K562 (cell line): ENCODE measurements at regions not wholly inside any gene's neighbourhood (a gene's known extent, or its start where the extent isn't known, plus 50 kb on each side); places are given as distances from the start of the nearest gene placed in this dataset.

Source experiments
- ATAC-seq: fragments of 200-7000 bp; cut with Tn5 transposase; 3 replicates; pipeline ENCODE4 v1.9.1; 2020; ENCODE audit warnings: moderate library complexity
- BruUV-seq: library from RNA; stranded (reverse); fragments of 400-500 nt; replicated peaks from 2 replicates; lab custom pipeline; 2021; lab: Mats Ljungman, UMichigan
- CTCF ChIA-PET: fragments of 300-600 bp; formaldehyde crosslinking; extraction: SDS; loops from one replicate; lab custom pipeline; 2021; ENCODE audit warnings: low intra/inter-chr PET ratio; lab: Yijun Ruan, JAX
- POLR2A ChIA-PET: fragments of 300-600, 350-650 bp; sonication (Branson Sonifier 250); formaldehyde crosslinking; extraction: SDS; loops from one replicate; lab custom pipeline; 2021; ENCODE audit warnings: antibody characterized with exemption, inconsistent platforms; lab: Yijun Ruan, JAX
- DNase-seq, 4 experiments: peaks; one replicate each; pipeline versions ENCODE4 v3.0.0 to v3.0.0-alpha.2; 2011 to 2018; ENCODE audit warnings: low spot score in 3 of 4, mixed read lengths in 3 of 4; ENCODE audit errors: extremely low read depth in 1 of 4
- FAIRE-seq: peaks from 2 replicates; lab custom pipeline; 2011; peaks lifted over from hg19 to GRCh38; lab: Jason Lieb, UNC
- H2AFZ ChIP-seq: 2 replicates; pipeline ENCODE4 v1.6.0; 2011; ENCODE audit warnings: low read depth, low read length, control low read depth, inconsistent platforms
- H3K27ac ChIP-seq: fragments of 200-600 bp; 3 replicates; pipeline ENCODE4 v1.8.0; 2011; ENCODE audit warnings: low read depth, mild to moderate bottlenecking, control low read depth, inconsistent platforms, low read length, moderate library complexity, mixed read lengths; ENCODE audit errors: extremely low read depth
- H3K27me3 ChIP-seq, 2 experiments: fragments of 300-600 bp in 1 of 2; 2 replicates in 1 of 2; 3 replicates in 1 of 2; pipeline versions ENCODE4 v1.6.0 to v1.8.0; 2011; ENCODE audit warnings: inconsistent platforms in 2 of 2, low read length in 2 of 2, mild to moderate bottlenecking in 1 of 2, mixed read lengths in 1 of 2, moderate library complexity in 1 of 2; ENCODE audit not compliant: control insufficient read depth in 2 of 2, insufficient read depth in 2 of 2
- H3K36me3 ChIP-seq: fragments of 300-600 bp; 3 replicates; pipeline ENCODE4 v1.8.0; 2011; ENCODE audit warnings: mild to moderate bottlenecking, low read length, inconsistent platforms; ENCODE audit not compliant: control insufficient read depth, insufficient read depth
- H3K4me1 ChIP-seq, 2 experiments: fragments of 200-600 bp in 1 of 2; replicated peaks in 1 of 2; 2 replicates in 1 of 2; 3 replicates in 1 of 2; pipeline versions ENCODE4 v1.5.1 to v1.8.0; 2011; ENCODE audit warnings: inconsistent platforms in 2 of 2, low read length in 2 of 2, mild to moderate bottlenecking in 1 of 2, mixed read lengths in 1 of 2, moderate library complexity in 1 of 2; ENCODE audit not compliant: control insufficient read depth in 2 of 2, insufficient read depth in 2 of 2
- H3K4me2 ChIP-seq: 2 replicates; pipeline ENCODE4 v1.6.1; 2011; ENCODE audit warnings: low read length, control low read depth, inconsistent platforms, mixed read lengths; ENCODE audit not compliant: insufficient read depth
- H3K4me3 ChIP-seq: fragments of 200-600 bp; sonication (generic), shearing (Covaris generic); 2 replicates; pipeline ENCODE4 v1.5.1; 2016; ENCODE audit warnings: control low read depth, inconsistent platforms
- H3K79me2 ChIP-seq: fragments of 200-600 bp; 3 replicates; pipeline ENCODE4 v1.8.0; 2011; ENCODE audit warnings: low read length, inconsistent platforms; ENCODE audit not compliant: control insufficient read depth, insufficient read depth
- H3K9ac ChIP-seq, 2 experiments: 2 replicates each; pipeline versions ENCODE4 v1.6.0 to v1.6.1; 2011; ENCODE audit warnings: low read depth in 2 of 2, low read length in 2 of 2, control low read depth in 1 of 2, inconsistent platforms in 1 of 2, mild to moderate bottlenecking in 1 of 2, mixed read lengths in 1 of 2; ENCODE audit not compliant: insufficient read depth in 1 of 2
- H3K9me1 ChIP-seq: one replicate; pipeline ENCODE4 v1.6.0; 2011; ENCODE audit warnings: inconsistent platforms, mild to moderate bottlenecking, low read length, moderate library complexity; ENCODE audit not compliant: control insufficient read depth, insufficient read depth
- H3K9me3 ChIP-seq: replicated peaks from 2 replicates; pipeline ENCODE4 v1.5.1; 2011; ENCODE audit warnings: low read depth, low read length, inconsistent platforms; ENCODE audit not compliant: control insufficient read depth, insufficient read depth
- H4K20me1 ChIP-seq: replicated peaks from 2 replicates; pipeline ENCODE4 v1.6.1; 2011; ENCODE audit warnings: low read length, inconsistent platforms, mixed read lengths; ENCODE audit not compliant: control insufficient read depth, insufficient read depth
- ATF4 ChIP-seq: fragments of 450-650 bp; formaldehyde crosslinking; IDR thresholded peaks from 2 replicates; pipeline ENCODE4 v1.4.0; 2022; ENCODE audit warnings: mild to moderate bottlenecking, moderate library complexity
- FOXJ2 ChIP-seq: fragments of 200-800 bp; sonication (Bioruptor generic); IDR thresholded peaks from 2 replicates; pipeline ENCODE4 v1.6.1; 2016; ENCODE audit warnings: missing genetic modification characterization, missing compliant biosample characterization
- GTF2F1 ChIP-seq: IDR thresholded peaks from 2 replicates; pipeline ENCODE4 v1.6.1; 2011; ENCODE audit warnings: low read depth, low read length, improper control_type of control experiment
- MBD1 ChIP-seq: fragments of 250-450 bp; sonication (Bioruptor Pico); IDR thresholded peaks from 2 replicates; pipeline ENCODE4 v1.8.0; 2022; ENCODE audit warnings: inconsistent platforms
- NCOR1 ChIP-seq: fragments of 450-650 bp; IDR thresholded peaks from 2 replicates; pipeline ENCODE4 v1.6.1; 2016; ENCODE audit warnings: mild to moderate bottlenecking, moderate library complexity
- RBM22 ChIP-seq: fragments of 200-400 bp; formaldehyde crosslinking; IDR thresholded peaks from 2 replicates; pipeline ENCODE4 v1.6.1; 2018; ENCODE audit warnings: low read length, low read depth; ENCODE audit not compliant: poor library complexity, severe bottlenecking
- SAFB2 ChIP-seq: fragments of 200-400 bp; formaldehyde crosslinking; IDR thresholded peaks from 2 replicates; pipeline ENCODE4 v1.6.1; 2018; ENCODE audit warnings: borderline replicate concordance, low read length, low read depth, moderate library complexity; ENCODE audit not compliant: severe bottlenecking
- SMAD2 ChIP-seq: fragments of 150-350 bp; IDR thresholded peaks from 2 replicates; pipeline ENCODE4 v1.6.1; 2014; ENCODE audit warnings: low read depth, mild to moderate bottlenecking, low read length
- STAT5A ChIP-seq: IDR thresholded peaks from 2 replicates; pipeline ENCODE4 v1.6.1; 2012; ENCODE audit warnings: low read length, inconsistent platforms, borderline replicate concordance
- TCF7 ChIP-seq: sonication (generic); IDR thresholded peaks from 2 replicates; pipeline ENCODE4 v1.6.1; 2016; ENCODE audit warnings: antibody characterized with exemption, borderline replicate concordance
- YBX1 ChIP-seq: fragments of 450-650 bp; IDR thresholded peaks from 2 replicates; pipeline ENCODE4 v1.7.1; 2016; ENCODE audit warnings: mild to moderate bottlenecking
- ZNF143 ChIP-seq: sonication (generic); formaldehyde crosslinking; IDR thresholded peaks from 2 replicates; pipeline ENCODE4 v1.9.0; 2022; ENCODE audit warnings: mild to moderate bottlenecking, missing genetic modification reagents
- ZNF717 ChIP-seq: fragments of 250-450 bp; sonication (Bioruptor Pico); IDR thresholded peaks from 2 replicates; pipeline ENCODE4 v1.5.0; 2021
- in situ Hi-C: fragments of 300-500 bp; cut with MboI; formaldehyde crosslinking; loops from 4 replicates; pipeline ENCODE4 v1.15.0; 2018; ENCODE audit warnings: inconsistent platforms, mixed read lengths
- intact Hi-C: fragments of 100-400 bp; cut with micrococcal nuclease; formaldehyde crosslinking; loops from 2 replicates; pipeline ENCODE4 v1.14.2; 2022
- TF ChIP-seq, protein P1 (sequence below): sonication (generic); formaldehyde crosslinking; IDR thresholded peaks from 2 replicates; pipeline ENCODE4 v1.8.0; 2022; ENCODE audit warnings: missing genetic modification reagents, mild to moderate bottlenecking, borderline replicate concordance

DNA sequence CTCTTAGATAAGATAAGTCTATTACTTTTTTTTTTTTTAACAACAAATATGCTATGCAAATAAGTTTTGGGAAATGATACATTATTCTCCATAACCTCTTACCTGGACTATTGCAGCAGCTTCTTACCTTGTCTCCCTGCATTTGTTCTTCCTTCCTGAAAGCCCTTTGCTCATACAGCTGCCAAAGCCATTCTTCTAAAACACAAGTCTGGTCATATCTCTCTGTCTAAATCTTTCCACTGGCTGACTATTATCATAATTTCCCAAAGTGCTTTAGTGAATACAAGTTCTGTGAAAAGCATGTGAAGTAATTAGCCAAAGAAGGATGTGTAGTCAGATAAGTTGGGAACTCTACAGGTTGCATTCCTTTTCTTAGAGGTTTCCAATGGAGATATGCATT is 115.4 kb upstream of the CNTLN start:
- H3K4me1 ChIP-seq: no peaks in the 10 kb centered on the region
- H3K4me2 ChIP-seq: no peak overlapping the region
- H4K20me1 ChIP-seq: no peaks in the 10 kb centered on the region
- H3K9me1 ChIP-seq: no peaks in the 10 kb centered on the region
- H3K36me3 ChIP-seq: no peaks in the 10 kb centered on the region
- no peaks in the 10 kb centered on the region for H3K79me2 ChIP-seq
- H3K27me3 ChIP-seq: no peaks in the 10 kb centered on the region
- no peak overlapping the region for H3K27ac ChIP-seq
- DNase-seq: no peak
- ChIA-PET POLR2A (interaction anchor here (0.6 kb wide), 1 partner anchor 98 kb away, joined by 3 read pairs; no protein-coding TSS in a partner anchor), CTCF (no interaction called here)
- no peak for FAIRE-seq
- in situ Hi-C loops: no loop called here
- H3K9ac ChIP-seq: no peak overlapping the region
- BruUV-seq: no TSS peak
- H3K9me3 ChIP-seq: no peaks in the 10 kb centered on the region
- intact Hi-C loops: no loop called here
- TF ChIP-seq TCF7: no peak
- TF ChIP-seq STAT5A: no peak
- TF ChIP-seq ZNF717 (CRISPR knock-in tag): no peak
- no peak for TF ChIP-seq GTF2F1
- no peak for TF ChIP-seq RBM22
- no peak for TF ChIP-seq FOXJ2
- TF ChIP-seq, protein P1, sequence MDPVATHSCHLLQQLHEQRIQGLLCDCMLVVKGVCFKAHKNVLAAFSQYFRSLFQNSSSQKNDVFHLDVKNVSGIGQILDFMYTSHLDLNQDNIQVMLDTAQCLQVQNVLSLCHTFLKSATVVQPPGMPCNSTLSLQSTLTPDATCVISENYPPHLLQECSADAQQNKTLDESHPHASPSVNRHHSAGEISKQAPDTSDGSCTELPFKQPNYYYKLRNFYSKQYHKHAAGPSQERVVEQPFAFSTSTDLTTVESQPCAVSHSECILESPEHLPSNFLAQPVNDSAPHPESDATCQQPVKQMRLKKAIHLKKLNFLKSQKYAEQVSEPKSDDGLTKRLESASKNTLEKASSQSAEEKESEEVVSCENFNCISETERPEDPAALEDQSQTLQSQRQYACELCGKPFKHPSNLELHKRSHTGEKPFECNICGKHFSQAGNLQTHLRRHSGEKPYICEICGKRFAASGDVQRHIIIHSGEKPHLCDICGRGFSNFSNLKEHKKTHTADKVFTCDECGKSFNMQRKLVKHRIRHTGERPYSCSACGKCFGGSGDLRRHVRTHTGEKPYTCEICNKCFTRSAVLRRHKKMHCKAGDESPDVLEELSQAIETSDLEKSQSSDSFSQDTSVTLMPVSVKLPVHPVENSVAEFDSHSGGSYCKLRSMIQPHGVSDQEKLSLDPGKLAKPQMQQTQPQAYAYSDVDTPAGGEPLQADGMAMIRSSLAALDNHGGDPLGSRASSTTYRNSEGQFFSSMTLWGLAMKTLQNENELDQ (CRISPR knock-in tag): no peak
- no peak for TF ChIP-seq MBD1
- TF ChIP-seq SAFB2: no peak
- no peak for TF ChIP-seq YBX1
- TF ChIP-seq SMAD2: no peak
- no peak for TF ChIP-seq ZNF143 (CRISPR knock-in tag)
- TF ChIP-seq ATF4 (CRISPR knock-in tag): no peak
- no peak for TF ChIP-seq NCOR1
- H3K4me3 ChIP-seq: no peak overlapping the region
- no peak overlapping the region for H2AFZ ChIP-seq
- no peak for ATAC-seq
